ENCODE measurements at regions not wholly inside any gene's neighbourhood (a gene's known extent, or its start where the extent isn't known, plus 50 kb on each side); places are given as distances from the start of the nearest gene placed in this dataset.

DNA sequence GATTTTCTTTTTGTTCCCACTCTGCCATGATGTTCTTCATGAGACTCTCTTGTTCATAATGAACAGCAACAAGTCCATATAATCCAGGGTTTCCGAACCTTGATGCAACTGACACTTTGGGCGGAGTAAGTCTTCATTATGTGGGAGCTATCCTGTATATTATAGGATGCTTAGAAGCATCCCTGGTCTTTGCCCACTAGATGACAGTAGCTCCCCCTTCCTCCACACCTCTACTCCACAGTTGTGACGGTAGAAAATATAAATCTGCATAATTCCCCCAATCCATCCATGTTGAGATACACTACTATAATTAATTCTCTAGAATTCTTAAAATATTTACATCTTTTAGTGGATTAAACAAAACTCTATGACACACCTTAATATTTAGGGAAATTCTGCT is 482.2 kb upstream of the CELF4 start:
- DNase-seq = no peak

- DNase-seq = no peak
These were observed 481.1 kb upstream of the CELF4 start for GRCh38 chr18:38046651-38047050.

DNA sequence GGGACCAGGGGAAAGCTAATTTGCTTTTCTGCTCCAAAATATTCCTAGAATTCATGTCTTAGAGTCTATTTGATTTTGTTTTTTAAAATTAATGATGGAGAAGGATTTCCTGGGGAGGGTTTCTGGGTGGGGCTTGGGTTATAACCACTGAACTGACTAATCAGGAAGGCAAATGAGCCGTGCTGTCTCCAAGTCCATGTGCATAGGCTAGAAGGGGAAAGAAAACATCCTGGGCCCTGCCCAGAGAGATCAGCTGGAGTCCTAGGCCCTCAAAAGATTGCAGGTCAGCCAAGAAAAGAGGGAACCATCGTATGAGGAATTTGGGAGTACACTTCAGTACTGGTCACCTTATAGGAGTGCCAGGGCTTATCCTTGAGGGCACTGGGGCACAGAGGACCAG is 480.2 kb upstream of the CELF4 start:
- DNase-seq = no peak

DNA sequence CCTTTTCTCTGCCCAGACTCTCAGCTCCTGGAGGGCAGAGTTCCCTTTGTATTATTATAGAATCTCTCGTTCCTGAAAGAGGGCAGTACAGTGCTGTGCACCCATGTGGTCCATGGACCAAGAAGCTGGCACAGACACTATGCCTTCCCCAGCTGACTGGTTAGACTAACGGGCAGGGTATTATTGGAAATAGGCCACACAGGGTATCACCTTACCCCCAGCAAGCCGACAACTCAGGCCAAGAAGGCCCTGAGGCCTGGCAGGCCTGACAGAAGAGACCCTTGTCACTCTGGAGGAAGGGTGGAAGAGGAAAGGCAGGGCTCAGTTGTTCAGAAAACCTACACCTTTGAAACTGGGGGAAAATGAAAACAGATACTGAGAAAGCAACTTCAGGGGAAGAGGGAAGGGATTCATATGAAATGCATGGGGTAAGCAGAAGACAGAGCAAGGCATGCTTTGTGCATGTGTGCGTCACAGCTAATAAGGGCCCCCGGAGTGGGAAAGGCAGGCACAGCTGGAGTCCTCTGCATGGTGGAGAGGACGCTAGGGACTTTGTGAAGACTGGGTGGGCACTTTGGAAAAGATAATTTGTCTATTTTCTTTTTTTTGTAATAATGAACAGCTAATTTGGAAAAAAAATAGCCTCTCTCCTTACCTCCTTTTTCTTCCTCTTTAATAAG is 476.8 kb upstream of the CELF4 start:
- no peak for DNase-seq

- DNase-seq = no peak
These were observed 472.6 kb upstream of the CELF4 start for GRCh38 chr18:38038242-38038641.

DNA sequence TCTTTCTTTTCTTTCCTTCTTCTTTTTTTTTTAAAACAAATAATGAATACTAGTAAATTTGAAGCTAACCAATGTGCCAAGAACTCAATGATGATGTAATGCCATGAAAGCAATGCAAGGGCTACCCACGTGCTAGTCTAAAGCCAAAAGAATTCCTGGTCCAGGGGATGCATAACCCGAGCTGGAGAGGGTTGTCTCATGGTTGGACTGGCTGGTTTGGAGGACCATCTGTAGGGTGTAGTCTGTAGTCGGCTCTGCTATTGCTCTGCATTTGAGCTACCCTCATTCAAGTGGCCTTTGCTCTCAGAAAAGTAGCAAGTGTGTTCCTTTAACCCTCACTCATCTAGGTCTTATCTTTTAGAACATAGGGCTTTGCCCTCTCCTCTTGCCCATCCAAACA is 469.6 kb upstream of the CELF4 start:
- DNase-seq = no peak

GRCh38 chr18:38033282-38033681 is 467.7 kb upstream of the CELF4 start:
- DNase-seq = no peak

DNA sequence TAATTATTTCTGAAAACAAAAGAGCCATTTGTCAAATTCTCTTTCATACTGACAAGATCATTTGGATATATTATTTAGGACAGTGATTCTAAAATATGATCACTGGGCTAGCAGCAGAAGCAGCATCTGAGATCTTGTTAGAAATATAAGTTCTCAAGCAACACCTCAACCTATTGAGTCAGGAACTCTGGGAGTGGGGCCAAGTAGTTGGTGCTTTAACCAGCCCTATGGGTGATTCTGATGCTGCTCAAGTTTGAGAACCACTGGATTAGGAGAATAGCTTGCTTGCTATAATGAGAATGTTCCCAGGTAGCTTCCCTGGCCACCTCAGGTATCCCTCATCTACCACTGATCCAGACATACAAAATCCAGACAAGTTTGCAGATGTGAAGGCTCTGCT is 466.9 kb upstream of the CELF4 start:
- DNase-seq = no peak

DNA sequence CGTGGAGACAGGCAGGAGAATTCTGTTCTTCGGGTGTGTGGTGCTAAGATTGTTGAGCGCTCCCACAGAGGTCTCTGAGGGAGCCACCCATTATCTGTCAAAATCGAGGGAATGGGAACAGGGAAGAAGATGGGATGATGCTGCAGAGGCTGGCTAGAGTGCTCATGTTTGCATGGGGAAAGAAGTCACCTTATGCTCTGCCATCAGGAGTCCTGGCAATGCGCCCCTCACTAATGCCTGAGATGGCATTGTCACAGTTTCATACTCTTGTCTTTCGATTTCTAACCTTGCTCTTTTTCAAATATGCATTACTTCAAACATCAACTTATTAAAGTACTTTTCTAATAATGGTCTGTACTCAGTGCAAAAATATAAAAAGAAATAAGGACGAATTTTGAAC is 463.3 kb upstream of the CELF4 start:
- no peak for DNase-seq

DNA sequence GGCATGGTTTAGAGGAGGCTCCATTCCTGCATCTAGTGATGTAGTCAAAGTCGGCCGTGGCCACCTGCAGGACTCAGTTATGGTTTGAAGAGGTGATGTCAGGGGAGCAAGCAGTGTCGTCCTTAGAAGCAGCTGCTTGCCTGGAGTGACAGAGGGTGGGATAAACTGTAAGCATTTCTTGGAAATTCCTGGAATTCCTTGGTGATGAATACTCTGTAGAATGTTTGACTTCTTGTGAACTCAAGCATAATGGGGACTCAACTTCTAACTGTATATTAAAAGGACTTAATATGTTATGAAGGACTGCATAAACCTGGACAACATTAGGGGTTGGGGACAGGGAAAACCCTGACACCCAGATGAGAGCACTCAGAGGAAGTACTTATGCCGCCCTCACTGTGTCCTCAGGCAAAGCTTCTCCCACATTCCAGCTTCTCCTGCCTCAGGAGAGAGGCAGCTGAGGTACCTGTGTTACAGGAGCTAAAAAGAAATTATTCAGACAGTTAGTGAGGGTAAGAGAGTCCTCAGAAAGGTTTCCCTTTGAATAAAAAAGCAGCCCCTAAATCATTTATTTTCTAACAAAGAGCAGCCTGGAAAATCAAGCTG is 459.9 kb upstream of the CELF4 start:
- no peak for DNase-seq

GRCh38 chr18:38023871-38024270 is 458.3 kb upstream of the CELF4 start:
- no peak for DNase-seq

DNA sequence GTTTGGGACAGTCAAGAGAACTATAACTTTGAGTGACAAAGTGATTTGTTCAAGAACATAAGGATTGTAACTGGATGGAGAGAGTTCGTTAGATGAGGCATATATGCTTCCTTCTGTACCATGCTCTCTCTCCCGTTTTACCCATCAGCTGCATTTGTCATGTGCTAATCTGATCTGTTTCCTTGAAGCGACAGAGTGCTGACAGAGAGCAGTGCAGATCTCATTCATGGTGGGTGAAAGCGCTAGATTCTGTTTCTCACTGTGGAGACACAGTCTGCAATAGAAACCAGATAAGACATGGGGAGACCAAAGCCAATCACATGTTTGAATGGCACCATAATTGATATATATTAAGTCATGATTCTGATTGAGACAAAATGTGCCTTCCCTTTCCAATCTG is 456.6 kb upstream of the CELF4 start:
- no peak for DNase-seq

DNA sequence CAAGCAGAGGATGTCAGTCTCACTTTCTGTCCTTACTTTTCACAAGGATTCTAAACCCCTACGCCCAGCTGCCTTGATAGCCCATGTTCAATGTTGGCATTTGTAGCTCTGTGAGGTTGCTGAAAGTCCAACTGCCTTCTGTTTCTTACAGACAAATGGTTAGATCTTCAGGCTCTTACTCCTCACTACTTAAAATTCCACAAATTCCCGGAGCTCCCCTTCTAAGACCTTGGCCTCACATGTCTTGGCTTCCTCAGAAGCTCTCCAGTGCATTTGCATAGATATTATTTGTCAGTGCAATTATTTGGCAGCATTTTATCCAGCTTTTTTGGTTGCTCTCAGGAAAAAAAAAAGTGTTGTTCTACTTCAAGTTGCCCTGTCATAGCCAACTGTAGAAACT is 453.7 kb upstream of the CELF4 start:
- DNase-seq = no peak

GRCh38 chr18:38010971-38011857 is 445.6 kb upstream of the CELF4 start:
- no peak for DNase-seq

DNA sequence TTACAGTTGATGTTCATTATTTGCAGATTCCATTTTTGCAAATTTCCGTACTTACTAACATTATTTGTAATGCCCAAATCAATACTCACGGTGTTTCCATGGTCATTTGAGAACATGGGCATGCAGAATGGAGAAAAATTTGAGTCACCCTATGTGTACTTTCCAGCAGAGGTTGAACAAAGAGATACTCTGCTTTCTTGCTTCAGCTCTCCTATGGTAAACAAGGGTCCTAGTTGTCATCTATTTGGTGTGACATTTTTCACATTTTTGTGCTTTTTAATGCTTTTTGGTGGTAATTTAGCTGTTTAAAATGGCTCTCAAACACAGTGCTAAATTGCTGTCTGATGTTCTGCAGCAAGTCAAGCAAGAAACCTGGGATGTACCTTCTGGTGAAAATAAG is 444.4 kb upstream of the CELF4 start:
- DNase-seq = no peak

DNA sequence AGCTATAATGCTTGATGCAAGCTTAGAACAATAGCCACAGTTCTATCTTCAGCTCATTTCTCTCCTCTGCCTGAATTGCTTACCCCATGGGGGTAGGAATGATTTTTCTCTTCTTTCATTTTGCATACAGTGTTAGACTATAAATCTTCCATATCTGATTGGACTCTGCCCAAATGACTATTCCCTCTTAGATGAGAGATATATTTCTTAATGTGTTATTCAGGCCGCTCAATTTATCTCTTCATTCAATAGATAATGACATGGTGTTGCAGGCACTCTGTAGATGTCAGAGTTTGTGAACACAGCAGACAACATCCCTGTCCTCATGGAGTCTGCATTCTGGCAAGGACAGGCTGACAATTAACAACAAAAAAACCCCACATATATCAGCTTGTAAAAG is 443.7 kb upstream of the CELF4 start:
- no peak for DNase-seq

DNA sequence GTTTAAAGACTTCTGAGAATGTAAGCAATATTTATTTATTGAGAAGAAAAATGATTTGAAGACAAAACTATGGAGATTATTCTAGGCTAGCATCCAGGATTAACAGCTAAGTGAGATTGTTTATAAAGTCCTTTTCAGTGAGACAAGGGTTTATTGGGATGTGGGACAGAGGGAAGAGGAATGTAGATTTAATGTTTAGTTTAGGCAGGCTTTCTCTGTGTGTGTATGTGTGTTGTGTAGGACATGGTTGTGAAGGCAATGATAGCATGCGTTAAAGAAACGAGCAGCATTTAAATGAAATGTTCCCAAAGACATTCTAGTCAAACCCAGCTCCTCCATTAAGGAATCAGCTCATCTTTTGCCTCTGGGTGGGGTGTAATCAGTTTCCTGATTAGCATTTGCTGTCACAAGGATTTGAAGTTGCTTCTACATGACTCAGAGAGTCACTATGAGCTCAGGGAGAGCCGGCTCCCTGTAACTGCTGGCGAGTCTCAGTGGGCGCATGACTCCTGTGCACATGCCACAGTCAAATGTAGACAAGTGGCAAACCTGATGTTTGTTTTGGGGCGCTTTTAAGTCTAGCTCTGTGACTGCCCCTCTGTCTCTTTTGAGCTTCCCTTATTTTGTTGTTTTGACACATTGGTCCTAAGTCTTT is 442.2 kb upstream of the CELF4 start:
- no peak for DNase-seq

GRCh38 chr18:38007026-38007425 is 441.4 kb upstream of the CELF4 start:
- DNase-seq = no peak

GRCh38 chr18:38006541-38006940 is 440.9 kb upstream of the CELF4 start:
- no peak for DNase-seq

- DNase-seq = no peak
These were observed 432.1 kb upstream of the CELF4 start for GRCh38 chr18:37997695-37998094.

DNA sequence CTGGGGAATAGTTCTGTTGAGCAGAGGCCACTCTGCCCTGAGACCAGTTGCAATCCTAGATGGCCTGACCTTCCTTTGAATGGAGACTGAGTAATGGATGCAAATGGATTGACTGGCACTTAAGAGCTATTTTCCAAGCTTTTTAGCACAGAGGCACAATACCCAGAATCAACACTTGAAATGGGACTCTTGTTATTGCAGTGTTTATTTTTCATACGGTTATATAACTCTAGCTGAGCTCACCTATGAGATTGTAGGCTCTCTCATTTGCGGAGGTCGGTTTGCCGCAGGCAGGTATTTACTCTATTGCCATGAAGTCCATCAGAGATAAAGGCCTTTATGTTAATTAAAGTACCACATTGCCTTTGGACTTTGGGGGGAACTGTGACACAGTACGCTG is 422.3 kb upstream of the CELF4 start:
- DNase-seq = peak; percentile 81

- no peak for DNase-seq
These were observed 421.1 kb upstream of the CELF4 start for GRCh38 chr18:37986665-37987064.

GRCh38 chr18:37985126-37985525 is 419.5 kb upstream of the CELF4 start:
- no peak for DNase-seq

GRCh38 chr18:37980556-37980955 is 415.0 kb upstream of the CELF4 start:
- DNase-seq = no peak

All from NCI-H146 (cell line).